GM12864 (cell line): ENCODE measurements at regions not wholly inside any gene's neighbourhood (a gene's known extent, or its start where the extent isn't known, plus 50 kb on each side); places are given as distances from the start of the nearest gene placed in this dataset.

Experiments used
- DNase-seq: peaks from one replicate; pipeline ENCODE4 v3.0.0-alpha.2; 2011; ENCODE audit warnings: low read depth
- H3K4me3 ChIP-seq: 2 replicates; pipeline ENCODE4 v1.5.1; 2011; ENCODE audit warnings: mild to moderate bottlenecking, low read depth, low read length, control low read depth
- CTCF ChIP-seq: IDR thresholded peaks from 2 replicates; pipeline ENCODE4 v1.5.1; 2011; ENCODE audit warnings: low read depth, mild to moderate bottlenecking, moderate library complexity, low read length, control low read depth, inconsistent platforms; ENCODE audit errors: missing control alignments

GRCh38 chr2:120989512-120990441 is 254.1 kb downstream of the GLI2 start:
- no peak for TF ChIP-seq CTCF
- DNase-seq: no peak
- H3K4me3 ChIP-seq: no peak overlapping the region

GRCh38 chr2:120990451-120990871 is 254.8 kb downstream of the GLI2 start:
- DNase-seq: no peak
- TF ChIP-seq CTCF: no peak
- no peak overlapping the region for H3K4me3 ChIP-seq

GRCh38 chr2:120991441-120991840 is 255.8 kb downstream of the GLI2 start:
- no peak overlapping the region for H3K4me3 ChIP-seq
- DNase-seq: no peak
- no peak for TF ChIP-seq CTCF

- H3K4me3 ChIP-seq: no peak overlapping the region
- no peak for DNase-seq
- TF ChIP-seq CTCF: no peak
These were observed 257.3 kb downstream of the GLI2 start for GRCh38 chr2:120992791-120993555.

GRCh38 chr2:120993661-120994060 is 258.0 kb downstream of the GLI2 start:
- TF ChIP-seq CTCF: no peak
- DNase-seq: no peak
- no peak overlapping the region for H3K4me3 ChIP-seq

GRCh38 chr2:120994301-120994995 is 258.8 kb downstream of the GLI2 start:
- DNase-seq: no peak
- no peak overlapping the region for H3K4me3 ChIP-seq
- TF ChIP-seq CTCF: no peak
